ENCODE measurements at regions not wholly inside any gene's neighbourhood (a gene's known extent, or its start where the extent isn't known, plus 50 kb on each side); places are given as distances from the start of the nearest gene placed in this dataset.
"Not testable (repeated sequence)": the region's sequence is repeated elsewhere in the genome, so short reads cannot be mapped to it uniquely, and the experiment has no call there.

GRCh38 chr5:71822065-71822464 is 103.0 kb downstream of the CARTPT start:
- not testable (repeated sequence) for DNase-seq (ENCODE audit: low read depth)

- DNase-seq (ENCODE audit: low read depth) = no peak
These were observed 106.9 kb downstream of the CARTPT start for GRCh38 chr5:71825992-71826391.

- DNase-seq (ENCODE audit: low read depth) = no peak
These were observed 109.4 kb downstream of the CARTPT start for GRCh38 chr5:71828291-71829040.

GRCh38 chr5:71829206-71829605 is 110.1 kb downstream of the CARTPT start:
- no peak for DNase-seq (ENCODE audit: low read depth)

GRCh38 chr5:71830681-71831539 is 111.8 kb downstream of the CARTPT start:
- DNase-seq (ENCODE audit: low read depth) = peak; percentile 50

- DNase-seq (ENCODE audit: low read depth) = no peak
These were observed 114.0 kb downstream of the CARTPT start for GRCh38 chr5:71832812-71833715.

GRCh38 chr5:71834601-71835000 is 115.5 kb downstream of the CARTPT start:
- DNase-seq (ENCODE audit: low read depth) = no peak

GRCh38 chr5:71836084-71836483 is 117.0 kb downstream of the CARTPT start:
- no peak for DNase-seq (ENCODE audit: low read depth)

GRCh38 chr5:71836559-71837112 is 117.6 kb downstream of the CARTPT start:
- DNase-seq (ENCODE audit: low read depth) = no peak

- no peak for DNase-seq (ENCODE audit: low read depth)
These were observed 119.2 kb downstream of the CARTPT start for GRCh38 chr5:71838286-71838685.

GRCh38 chr5:71839096-71839884 is 120.2 kb downstream of the CARTPT start:
- no peak for DNase-seq (ENCODE audit: low read depth)

- no peak for DNase-seq (ENCODE audit: low read depth)
These were observed 122.0 kb downstream of the CARTPT start for GRCh38 chr5:71841107-71841506.

- DNase-seq (ENCODE audit: low read depth) = no peak
These were observed 124.0 kb downstream of the CARTPT start for GRCh38 chr5:71843111-71843510.

- no peak for DNase-seq (ENCODE audit: low read depth)
These were observed 125.8 kb downstream of the CARTPT start for GRCh38 chr5:71844862-71845261.

- DNase-seq (ENCODE audit: low read depth) = no peak
These were observed 140.4 kb downstream of the CARTPT start for GRCh38 chr5:71859515-71859914.

GRCh38 chr5:71860048-71860447 is 141.0 kb downstream of the CARTPT start:
- no peak for DNase-seq (ENCODE audit: low read depth)

GRCh38 chr5:71861682-71862081 is 142.6 kb downstream of the CARTPT start:
- no peak for DNase-seq (ENCODE audit: low read depth)

- DNase-seq (ENCODE audit: low read depth) = no peak
These were observed 143.0 kb downstream of the CARTPT start for GRCh38 chr5:71862087-71862486.

- no peak for DNase-seq (ENCODE audit: low read depth)
These were observed 143.5 kb downstream of the CARTPT start for GRCh38 chr5:71862507-71863060.

- DNase-seq (ENCODE audit: low read depth) = peak; percentile 6
These were observed 145.9 kb downstream of the CARTPT start for GRCh38 chr5:71864730-71865601.
